IMR-90 (cell line): ENCODE measurements at regions not wholly inside any gene's neighbourhood (a gene's known extent, or its start where the extent isn't known, plus 50 kb on each side); places are given as distances from the start of the nearest gene placed in this dataset.

Source experiments
- ATAC-seq: fragments of 200-7000 bp; cut with Tn5 transposase; 2 replicates; pipeline ENCODE4 v1.9.1; 2020; ENCODE audit warnings: low read depth, mild to moderate bottlenecking, moderate library complexity
- BruUV-seq: library from RNA; stranded (reverse); fragments of 400-500 nt; replicated peaks from 2 replicates; lab custom pipeline; 2021; lab: Mats Ljungman, UMichigan
- CTCF ChIA-PET: fragments of 300-600 bp; formaldehyde crosslinking; extraction: SDS; loops from one replicate; lab custom pipeline; 2021; ENCODE audit warnings: antibody characterized with exemption; lab: Yijun Ruan, JAX
- POLR2A ChIA-PET: fragments of 300-600 bp; sonication (Branson Sonifier 250); formaldehyde crosslinking; loops from one replicate; lab custom pipeline; 2022; ENCODE audit warnings: antibody characterized with exemption; ENCODE audit not compliant: unreplicated experiment; lab: Charles Lee
- DNase-seq: peaks from one replicate; pipeline ENCODE4 v3.0.0; 2013
- H2AFZ ChIP-seq: replicated peaks from 2 replicates; pipeline ENCODE3; 2013; ENCODE audit warnings: low read length, mild to moderate bottlenecking; ENCODE audit not compliant: poor library complexity
- H2AK5ac ChIP-seq: 2 replicates; pipeline ENCODE4 v1.6.1; 2013; ENCODE audit warnings: low read depth, low read length, inconsistent platforms
- H2AK9ac ChIP-seq: replicated peaks from 2 replicates; pipeline ENCODE3; 2013; ENCODE audit warnings: mild to moderate bottlenecking, low read depth, low read length, moderate library complexity; ENCODE audit not compliant: poor library complexity
- H2BK120ac ChIP-seq: 2 replicates; pipeline ENCODE4 v1.6.1; 2013; ENCODE audit warnings: low read depth, low read length, inconsistent platforms
- H2BK15ac ChIP-seq: 3 replicates; pipeline ENCODE4 v1.6.1; 2013; ENCODE audit warnings: low read depth, low read length, inconsistent platforms
- H2BK20ac ChIP-seq: 2 replicates; pipeline ENCODE4 v1.6.1; 2013; ENCODE audit warnings: low read depth, mild to moderate bottlenecking, inconsistent platforms, low read length, moderate library complexity
- H2BK5ac ChIP-seq: 2 replicates; pipeline ENCODE4 v1.6.1; 2013; ENCODE audit warnings: mild to moderate bottlenecking, low read depth, low read length, inconsistent platforms; ENCODE audit not compliant: poor library complexity, severe bottlenecking
- H3K14ac ChIP-seq: replicated peaks from 2 replicates; pipeline ENCODE4 v1.6.1; 2013; ENCODE audit warnings: low read depth, low read length, inconsistent platforms
- H3K18ac ChIP-seq: 2 replicates; pipeline ENCODE4 v1.6.1; 2013; ENCODE audit warnings: low read depth, low read length, control low read depth
- H3K23ac ChIP-seq: 2 replicates; pipeline ENCODE4 v1.6.1; 2013; ENCODE audit warnings: low read depth, low read length, inconsistent platforms
- H3K27ac ChIP-seq: 2 replicates; pipeline ENCODE4 v1.5.1; 2013; ENCODE audit warnings: mild to moderate bottlenecking, control low read depth, low read length; ENCODE audit not compliant: insufficient read depth
- H3K27me3 ChIP-seq: 2 replicates; pipeline ENCODE4 v1.6.1; 2013; ENCODE audit warnings: low read length; ENCODE audit not compliant: control insufficient read depth, insufficient read depth
- H3K36me3 ChIP-seq: 2 replicates; pipeline ENCODE4 v1.6.1; 2013; ENCODE audit warnings: low read length, mixed read lengths; ENCODE audit not compliant: control insufficient read depth, insufficient read depth
- H3K4ac ChIP-seq: 2 replicates; pipeline ENCODE4 v1.6.1; 2013; ENCODE audit warnings: low read depth, low read length, inconsistent platforms
- H3K4me1 ChIP-seq: 2 replicates; pipeline ENCODE4 v1.6.1; 2013; ENCODE audit warnings: low read length, mixed read lengths; ENCODE audit not compliant: control insufficient read depth, insufficient read depth
- H3K4me2 ChIP-seq: 2 replicates; pipeline ENCODE4 v1.6.1; 2013; ENCODE audit warnings: low read depth, mild to moderate bottlenecking, control low read depth, low read length, moderate library complexity
- H3K4me3 ChIP-seq: 2 replicates; pipeline ENCODE4 v1.5.1; 2013; ENCODE audit warnings: low read depth, mild to moderate bottlenecking, control low read depth, low read length, moderate library complexity; ENCODE audit not compliant: insufficient read depth
- H3K56ac ChIP-seq: 2 replicates; pipeline ENCODE4 v1.6.1; 2013; ENCODE audit warnings: low read length, inconsistent platforms; ENCODE audit not compliant: insufficient read depth; ENCODE audit errors: extremely low read depth
- H3K79me1 ChIP-seq, 2 experiments: 2 replicates each; pipeline ENCODE4 v1.6.1; 2013; ENCODE audit warnings: low read length in 2 of 2, inconsistent platforms in 1 of 2, low read depth in 1 of 2
- H3K9ac ChIP-seq: 2 replicates; pipeline ENCODE4 v1.6.1; 2013; ENCODE audit warnings: low read depth, low read length, control low read depth
- H3K9me1 ChIP-seq: 2 replicates; pipeline ENCODE4 v1.6.1; 2013; ENCODE audit warnings: low read length, inconsistent platforms; ENCODE audit not compliant: insufficient read depth
- H3K9me3 ChIP-seq: 2 replicates; pipeline ENCODE4 v1.6.1; 2013; ENCODE audit warnings: low read length; ENCODE audit not compliant: control insufficient read depth, insufficient read depth
- H4K20me1 ChIP-seq: 2 replicates; pipeline ENCODE4 v1.6.1; 2013; ENCODE audit warnings: low read length, inconsistent platforms; ENCODE audit not compliant: insufficient read depth
- H4K5ac ChIP-seq: 2 replicates; pipeline ENCODE4 v1.6.1; 2013; ENCODE audit warnings: mild to moderate bottlenecking, low read depth, low read length, control low read depth
- H4K8ac ChIP-seq, 2 experiments: 2 replicates each; pipeline ENCODE4 v1.6.1; 2013; ENCODE audit warnings: low read depth in 2 of 2, low read length in 2 of 2, control low read depth in 1 of 2, inconsistent platforms in 1 of 2
- H4K91ac ChIP-seq: 2 replicates; pipeline ENCODE4 v1.6.1; 2013; ENCODE audit warnings: low read depth, low read length, inconsistent platforms; ENCODE audit not compliant: insufficient read depth
- MAZ ChIP-seq: IDR thresholded peaks from 2 replicates; pipeline ENCODE4 v1.6.1; 2012; ENCODE audit warnings: low read depth, mild to moderate bottlenecking, low read length, improper control_type of control experiment, moderate library complexity, borderline replicate concordance
- WGBS, 2 experiments: methylation state at CpG; one replicate each; pipeline versions ENCODE4 v1.1.5 to v1.1.7; 2013; ENCODE audit warnings: missing lambda C conversion rate in 2 of 2; ENCODE audit not compliant: insufficient read length in 1 of 2; ENCODE audit errors: extremely low coverage in 2 of 2; 5-methylcytosine and 5-hydroxymethylcytosine counted together
- dilution Hi-C: fragments of 300-500 bp; cut with HindIII; formaldehyde crosslinking; loops from one replicate; pipeline ENCODE4 v1.14.3; 2018; ENCODE audit warnings: low sequenced_read_pairs; ENCODE audit not compliant: unreplicated experiment
- in situ Hi-C: fragments of 300-500 bp; cut with MboI; formaldehyde crosslinking; loops from 3 replicates; pipeline ENCODE4 v1.14.3; 2019; ENCODE audit warnings: low sequenced_read_pairs, inconsistent platforms, mixed read lengths
- intact Hi-C: fragments of 100-400 bp; cut with micrococcal nuclease; formaldehyde crosslinking; loops from 2 replicates; pipeline ENCODE4 v1.10.0; 2022

- no peak overlapping the region for H2BK15ac ChIP-seq
- H2AK9ac ChIP-seq = no peak overlapping the region
- ATAC-seq = no peak
- ChIA-PET CTCF (no interaction called here), POLR2A (no interaction called here)
- intact Hi-C loops = no loop called here
- H3K4ac ChIP-seq = no peak overlapping the region
- H3K4me1 ChIP-seq = no peaks in the 10 kb centered on the region
- no peak overlapping the region for H3K27ac ChIP-seq
- no peak overlapping the region for H2BK20ac ChIP-seq
- dilution Hi-C loops = no loop called here
- H4K91ac ChIP-seq = no peak overlapping the region
- no peak overlapping the region for H3K56ac ChIP-seq
- H3K4me2 ChIP-seq = no peak overlapping the region
- no peaks in the 10 kb centered on the region for H3K9me3 ChIP-seq
- H3K36me3 ChIP-seq = no peaks in the 10 kb centered on the region
- DNase-seq = no peak
- no peak overlapping the region for H3K14ac ChIP-seq
- H3K4me3 ChIP-seq = no peak overlapping the region
- H2BK120ac ChIP-seq = no peak overlapping the region
- H4K20me1 ChIP-seq = no peaks in the 10 kb centered on the region
- H2AK5ac ChIP-seq = no peak overlapping the region
- H3K9ac ChIP-seq = no peak overlapping the region
- in situ Hi-C loops = no loop called here
- peak overlapping the region; percentile 11 for H2AFZ ChIP-seq
- H4K5ac ChIP-seq = no peak overlapping the region
- H4K8ac ChIP-seq = no peak overlapping the region
- H3K79me1 ChIP-seq = no peaks in the 10 kb centered on the region
- WGBS, 2 experiments = no CpG with 5 or more reads among the region's 2 CpGs
- H3K27me3 ChIP-seq = no peaks in the 10 kb centered on the region
- BruUV-seq = no TSS peak
- H2BK5ac ChIP-seq = no peak overlapping the region
- H3K9me1 ChIP-seq = no peaks in the 10 kb centered on the region
- no peak overlapping the region for H3K23ac ChIP-seq
- TF ChIP-seq MAZ = no peak
- H3K18ac ChIP-seq = no peak overlapping the region
These were observed 219.2 kb downstream of the ZIC5 start for GRCh38 chr13:99752373-99752772.
